GM12891 (cell line): ENCODE measurements at regions not wholly inside any gene's neighbourhood (a gene's known extent, or its start where the extent isn't known, plus 50 kb on each side); places are given as distances from the start of the nearest gene placed in this dataset.

Experiments used
- POLR2AphosphoS5 ChIP-seq: IDR thresholded peaks from 2 replicates; pipeline ENCODE4 v1.6.1; 2011; ENCODE audit warnings: low read depth, low read length, control low read depth
- TAF1 ChIP-seq: IDR thresholded peaks from 2 replicates; pipeline ENCODE4 v1.6.1; 2011; ENCODE audit warnings: low read depth, low read length, control low read depth

GRCh38 chr4:77481856-77482255, 123.8 kb upstream of the CXCL13 start:
- no peak for TF ChIP-seq POLR2AphosphoS5
- no peak for TF ChIP-seq TAF1
